Liver (tissue), 3 donors: ENCODE measurements at regions not wholly inside any gene's neighbourhood (a gene's known extent, or its start where the extent isn't known, plus 50 kb on each side); places are given as distances from the start of the nearest gene placed in this dataset.

ENCODE experiments used
- ATF3 ChIP-seq: IDR thresholded peaks from 2 replicates; pipeline ENCODE4 v1.6.1; 2016; ENCODE audit warnings: antibody characterized with exemption
- CTCF ChIP-seq: fragments of 150-350 bp; IDR thresholded peaks from 2 replicates; pipeline ENCODE4 v1.5.1; 2017; ENCODE audit warnings: improper control_type of control experiment, low read depth, low read length; ENCODE audit not compliant: missing input control
- EGR1 ChIP-seq, 2 donors: IDR thresholded peaks; 2 replicates each; pipeline ENCODE4 v1.6.1; 2016 to 2018; ENCODE audit warnings: antibody characterized with exemption in 2 of 2, low read depth in 2 of 2
- GABPA ChIP-seq, 2 donors: IDR thresholded peaks in 1 of 2; conservative IDR thresholded peaks in 1 of 2; 2 replicates each; pipeline ENCODE4 v1.6.1; 2016; ENCODE audit warnings: antibody characterized with exemption in 2 of 2, mild to moderate bottlenecking in 1 of 2, moderate library complexity in 1 of 2
- HNF4G ChIP-seq: IDR thresholded peaks from 2 replicates; pipeline ENCODE4 v1.6.1; 2016; ENCODE audit warnings: antibody characterized with exemption
- MAX ChIP-seq: IDR thresholded peaks from 2 replicates; pipeline ENCODE4 v1.6.1; 2016; ENCODE audit warnings: antibody characterized with exemption
- RAD21 ChIP-seq, 2 donors: IDR thresholded peaks; 2 replicates each; pipeline ENCODE4 v1.6.1; 2016; ENCODE audit warnings: antibody characterized with exemption in 2 of 2, mild to moderate bottlenecking in 2 of 2
- REST ChIP-seq: IDR thresholded peaks from 2 replicates; pipeline ENCODE4 v1.6.1; 2016; ENCODE audit warnings: antibody characterized with exemption, mild to moderate bottlenecking
- TAF1 ChIP-seq: conservative IDR thresholded peaks from 2 replicates; pipeline ENCODE4 v1.6.1; 2016; ENCODE audit warnings: antibody characterized with exemption, mild to moderate bottlenecking
- YY1 ChIP-seq: IDR thresholded peaks from 2 replicates; pipeline ENCODE4 v1.6.1; 2016; ENCODE audit warnings: antibody characterized with exemption, mild to moderate bottlenecking
- donor health status: healthy.
- donor health status: healthy.

GRCh38 chr2:9740382-9741073 lies 102.7 kb upstream of the TAF1B start:
- TF ChIP-seq EGR1 (IDR thresholded peaks at IDR 0.05; ENCODE audit: low read depth in 2 of 2) (no peak), ATF3 (no peak), REST (no peak), CTCF (no peak), MAX (no peak), TAF1 (no peak), HNF4G (no peak), YY1 (no peak), RAD21 (IDR thresholded peaks at IDR 0.05) (no peak), GABPA (IDR thresholded peaks at IDR 0.05 in 1 of 2, conservative IDR thresholded peaks at IDR 0.05 in 1 of 2) (no peak)
